ENCODE measurements at regions not wholly inside any gene's neighbourhood (a gene's known extent, or its start where the extent isn't known, plus 50 kb on each side); places are given as distances from the start of the nearest gene placed in this dataset.

GRCh38 chr19:5254543-5254942, 86.1 kb downstream of the PTPRS start:
- intact Hi-C loops (cut with DNase I) = no loop called here
- H3K4me1 ChIP-seq = peaks cover 0 to 4% (median 0%) of the 10 kb centered on the region in 9 donors
- WGBS, 2 donors = 77 to 96% methylated on average over 3 of the region's 3 CpGs
- ATAC-seq (no peak), DNase-seq (no peak)
- no peak for TF ChIP-seq CTCF (IDR thresholded peaks at IDR 0.05)
- peaks cover 0 to 50% (median 11%) of the 10 kb centered on the region in 9 donors for H3K36me3 ChIP-seq
- H3K9me3 ChIP-seq = peaks cover 0 to 30% (median 17%) of the 10 kb centered on the region in 11 donors
- H3K4me3 ChIP-seq = no peak overlapping the region
- no peak overlapping the region for H3K27ac ChIP-seq
- H3K27me3 ChIP-seq = peaks cover 0 to 5% (median 0%) of the 10 kb centered on the region in 7 donors

DNA sequence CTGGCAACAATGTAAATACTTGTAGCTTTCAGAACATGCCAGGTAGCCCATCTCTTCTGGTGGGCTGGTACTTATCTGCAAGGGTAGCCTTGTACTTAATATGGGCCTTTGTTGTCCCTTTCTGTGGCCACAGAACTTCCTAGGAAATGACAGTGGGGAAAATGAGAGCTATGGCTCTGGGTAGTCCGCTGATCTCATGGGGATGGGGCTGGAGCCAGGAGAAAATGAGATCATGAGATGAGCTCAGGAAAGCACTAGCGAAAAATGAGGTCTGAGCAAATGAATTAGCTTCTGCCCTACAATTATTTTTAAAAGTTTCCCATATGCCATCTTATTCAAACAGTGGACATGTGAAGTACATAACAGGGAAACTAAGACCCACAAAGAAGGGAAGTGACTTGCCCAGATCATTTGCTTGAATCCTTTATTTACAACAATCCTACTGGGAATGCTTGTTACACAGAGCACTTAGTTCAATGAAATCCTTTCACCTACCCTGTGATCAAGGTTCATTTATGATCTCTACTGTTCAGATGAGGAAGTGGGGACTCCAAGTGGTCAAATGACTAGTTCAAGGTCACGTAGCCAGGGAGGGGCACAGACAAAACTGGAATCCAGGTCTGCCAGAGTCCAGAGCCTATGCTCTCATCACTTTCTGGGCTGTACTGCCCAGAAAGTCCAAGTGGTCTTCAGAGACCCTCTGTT, 87.1 kb downstream of the PTPRS start:
- ATAC-seq (peak in 5 of 8 donors; percentile 45 to 62 (median 50)), DNase-seq (no peak)
- no peak for TF ChIP-seq CTCF (IDR thresholded peaks at IDR 0.05)
- peaks cover 0 to 32% (median 17%) of the 10 kb centered on the region in 11 donors for H3K9me3 ChIP-seq
- H3K4me1 ChIP-seq = peaks cover 0 to 4% (median 0%) of the 10 kb centered on the region in 9 donors
- no peak overlapping the region for H3K4me3 ChIP-seq
- H3K36me3 ChIP-seq = peaks cover 0 to 52% (median 11%) of the 10 kb centered on the region in 9 donors
- peak overlapping the region in 1 of 10 donors; percentile 33 for H3K27ac ChIP-seq
- H3K27me3 ChIP-seq = peaks cover 0 to 5% (median 0%) of the 10 kb centered on the region in 7 donors
- intact Hi-C loops (cut with DNase I) = no loop called here
- 76 to 81% methylated on average over 3 of the region's 3 CpGs for WGBS, 2 donors

DNA sequence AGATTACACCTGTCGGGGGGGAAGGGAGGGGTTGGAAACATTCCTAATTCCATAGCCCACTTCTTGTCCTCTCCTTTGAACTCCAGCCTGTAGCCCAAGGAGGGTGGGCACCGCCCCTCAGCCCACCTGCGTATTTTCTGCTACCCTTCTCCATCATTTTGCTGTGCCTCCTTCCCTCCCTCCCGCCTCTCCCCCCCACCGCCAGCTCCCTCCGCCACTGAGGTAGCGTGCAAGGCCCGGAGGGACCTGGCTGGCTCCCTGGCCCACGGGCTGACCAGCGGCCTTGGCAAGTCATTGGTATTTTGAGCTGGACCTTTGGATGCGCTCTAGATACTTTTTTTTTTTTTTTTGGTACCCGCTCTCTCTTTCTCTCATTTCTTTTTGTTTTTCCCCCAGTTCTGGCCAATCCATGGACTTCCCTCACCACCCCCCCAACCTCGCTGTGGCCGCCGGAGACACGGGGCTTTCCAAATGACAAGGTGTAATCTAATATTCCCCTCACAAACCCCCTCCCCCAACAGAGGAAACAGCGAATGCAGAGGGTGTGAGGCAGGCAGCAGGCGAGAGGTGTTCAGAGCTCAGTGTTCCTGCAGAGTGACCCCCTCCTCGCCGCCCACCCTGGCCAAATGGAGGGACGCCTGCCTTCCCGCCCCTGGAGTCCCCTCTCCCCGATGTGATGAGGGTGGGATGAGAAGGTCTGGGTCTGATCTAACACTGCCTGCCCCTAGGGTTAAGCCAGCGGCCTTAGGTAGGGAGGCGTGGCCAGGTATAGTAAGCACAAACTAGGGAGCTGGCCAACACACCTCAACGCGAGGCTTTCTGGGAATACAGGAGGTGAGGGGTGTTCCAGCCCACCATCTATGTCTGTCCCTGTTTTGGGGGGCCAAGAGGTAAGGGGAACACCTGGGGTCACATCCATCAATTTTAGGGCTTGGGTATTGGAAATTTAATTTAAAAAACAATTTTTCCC, 89.2 kb downstream of the PTPRS start:
- no peak for DNase-seq
- Histone ChIP-seq H3K4me1 (peaks cover 0 to 4% (median 0%) of the 10 kb centered on the region in 9 donors), H3K27me3 (peaks cover 0 to 5% (median 0%) of the 10 kb centered on the region in 7 donors), H3K36me3 (peaks cover 0 to 34% (median 4%) of the 10 kb centered on the region in 9 donors), H3K27ac (no peak overlapping the region), H3K9me3 (peaks cover 0 to 26% (median 17%) of the 10 kb centered on the region in 11 donors), H3K4me3 (no peak overlapping the region)
- no peak for ATAC-seq
- WGBS, 2 donors = 77 to 82% methylated on average over 26 to 27 of the region's 27 CpGs
- TF ChIP-seq CTCF (IDR thresholded peaks at IDR 0.05) = no peak
- intact Hi-C loops (cut with DNase I) = no loop called here

- 54 to 63% methylated on average over 23 of the region's 23 CpGs for WGBS, 2 donors
- Histone ChIP-seq H3K4me3 (no peak overlapping the region), H3K9me3 (peaks cover 0 to 14% (median 8%) of the 10 kb centered on the region in 11 donors), H3K4me1 (peaks cover 0 to 4% (median 0%) of the 10 kb centered on the region in 9 donors), H3K27me3 (peaks cover 0 to 5% (median 0%) of the 10 kb centered on the region in 7 donors), H3K27ac (no peak overlapping the region), H3K36me3 (peaks cover 0 to 26% (median 0%) of the 10 kb centered on the region in 9 donors)
- DNase-seq = peak; percentile 74 to 77
- intact Hi-C loops (cut with DNase I) = no loop called here
- no peak for TF ChIP-seq CTCF (IDR thresholded peaks at IDR 0.05)
- ATAC-seq = peak; percentile 71 to 94 (median 88)
These were observed 90.4 kb downstream of the PTPRS start for GRCh38 chr19:5250127-5250659.

Measured in heart right ventricle (tissue), 16 donors.